ENCODE measurements at regions not wholly inside any gene's neighbourhood (a gene's known extent, or its start where the extent isn't known, plus 50 kb on each side); places are given as distances from the start of the nearest gene placed in this dataset.

- Histone ChIP-seq H3K9ac (ENCODE audit: low read length) (no peak overlapping the region), H3K9me3 (ENCODE audit: low read length) (no peaks in the 10 kb centered on the region), H3K9me2 (ENCODE audit: low read depth, low read length) (no peaks in the 10 kb centered on the region), H3K4me2 (ENCODE audit: low read length) (no peak overlapping the region), H3F3A (ENCODE audit: insufficient read depth, low read length) (no peaks in the 10 kb centered on the region), H3K36me3 (ENCODE audit: insufficient read depth, low read length) (no peaks in the 10 kb centered on the region), H3K27me3 (ENCODE audit: insufficient read depth, low read length) (no peaks in the 10 kb centered on the region), H3K27ac (ENCODE audit: low read depth, low read length, poor library complexity, severe bottlenecking) (no peak overlapping the region), H3K4me3 (ENCODE audit: low read depth, low read length, poor library complexity, severe bottlenecking) (no peak overlapping the region), H2AFZ (ENCODE audit: low read length) (no peak overlapping the region), H3K4me1 (ENCODE audit: insufficient read depth, low read length, severe bottlenecking) (no peaks in the 10 kb centered on the region), H4K20me1 (ENCODE audit: insufficient read depth, low read length) (no peaks in the 10 kb centered on the region), H3K79me2 (ENCODE audit: insufficient read depth, low read length) (no peaks in the 10 kb centered on the region)
- no peak for TF ChIP-seq EZH2 (IDR thresholded peaks at IDR 0.05; ENCODE audit: borderline replicate concordance, low read length)
- TF ChIP-seq, protein P1, sequence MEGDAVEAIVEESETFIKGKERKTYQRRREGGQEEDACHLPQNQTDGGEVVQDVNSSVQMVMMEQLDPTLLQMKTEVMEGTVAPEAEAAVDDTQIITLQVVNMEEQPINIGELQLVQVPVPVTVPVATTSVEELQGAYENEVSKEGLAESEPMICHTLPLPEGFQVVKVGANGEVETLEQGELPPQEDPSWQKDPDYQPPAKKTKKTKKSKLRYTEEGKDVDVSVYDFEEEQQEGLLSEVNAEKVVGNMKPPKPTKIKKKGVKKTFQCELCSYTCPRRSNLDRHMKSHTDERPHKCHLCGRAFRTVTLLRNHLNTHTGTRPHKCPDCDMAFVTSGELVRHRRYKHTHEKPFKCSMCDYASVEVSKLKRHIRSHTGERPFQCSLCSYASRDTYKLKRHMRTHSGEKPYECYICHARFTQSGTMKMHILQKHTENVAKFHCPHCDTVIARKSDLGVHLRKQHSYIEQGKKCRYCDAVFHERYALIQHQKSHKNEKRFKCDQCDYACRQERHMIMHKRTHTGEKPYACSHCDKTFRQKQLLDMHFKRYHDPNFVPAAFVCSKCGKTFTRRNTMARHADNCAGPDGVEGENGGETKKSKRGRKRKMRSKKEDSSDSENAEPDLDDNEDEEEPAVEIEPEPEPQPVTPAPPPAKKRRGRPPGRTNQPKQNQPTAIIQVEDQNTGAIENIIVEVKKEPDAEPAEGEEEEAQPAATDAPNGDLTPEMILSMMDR (IDR thresholded peaks at IDR 0.05; ENCODE audit: low read length): no peak
Measured at GRCh38 chr21:34192646-34193285, 119.4 kb downstream of the MRPS6 start.

- Histone ChIP-seq H4K20me1 (ENCODE audit: insufficient read depth, low read length) (no peaks in the 10 kb centered on the region), H3K27me3 (ENCODE audit: insufficient read depth, low read length) (no peaks in the 10 kb centered on the region), H3K4me3 (ENCODE audit: low read depth, low read length, poor library complexity, severe bottlenecking) (no peak overlapping the region), H3K9ac (ENCODE audit: low read length) (no peak overlapping the region), H3K9me3 (ENCODE audit: low read length) (no peaks in the 10 kb centered on the region), H3K4me1 (ENCODE audit: insufficient read depth, low read length, severe bottlenecking) (no peaks in the 10 kb centered on the region), H2AFZ (ENCODE audit: low read length) (no peak overlapping the region), H3K27ac (ENCODE audit: low read depth, low read length, poor library complexity, severe bottlenecking) (no peak overlapping the region), H3F3A (ENCODE audit: insufficient read depth, low read length) (no peaks in the 10 kb centered on the region), H3K79me2 (ENCODE audit: insufficient read depth, low read length) (no peaks in the 10 kb centered on the region), H3K9me2 (ENCODE audit: low read depth, low read length) (no peaks in the 10 kb centered on the region), H3K36me3 (ENCODE audit: insufficient read depth, low read length) (no peaks in the 10 kb centered on the region), H3K4me2 (ENCODE audit: low read length) (no peak overlapping the region)
- no peak for TF ChIP-seq EZH2 (IDR thresholded peaks at IDR 0.05; ENCODE audit: borderline replicate concordance, low read length)
Measured at GRCh38 chr21:34195335-34195734, 122.0 kb downstream of the MRPS6 start.

DNA sequence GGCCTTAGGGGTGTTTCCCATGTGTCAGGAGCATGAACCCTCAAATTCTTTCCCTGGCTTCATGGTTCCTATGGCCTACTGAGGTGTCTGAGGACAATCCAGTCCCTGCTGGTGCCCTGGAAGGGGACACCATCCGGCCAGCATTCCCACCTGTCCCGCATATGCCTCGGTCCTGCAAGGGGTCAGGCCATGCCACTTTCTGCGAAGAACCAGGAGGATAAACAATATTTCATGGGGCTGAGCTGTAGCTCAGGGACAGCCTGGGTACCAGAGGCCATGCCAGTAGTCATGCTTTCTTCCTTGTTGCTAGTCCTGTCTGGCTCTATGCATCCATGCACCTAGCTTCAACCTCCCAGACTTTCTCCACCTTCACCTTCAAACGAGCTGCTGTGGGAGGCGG, 123.6 kb downstream of the MRPS6 start:
- no peaks in the 10 kb centered on the region for H3K4me1 ChIP-seq (ENCODE audit: insufficient read depth, low read length, severe bottlenecking)
- no peaks in the 10 kb centered on the region for H3K9me3 ChIP-seq (ENCODE audit: low read length)
- H3K27ac ChIP-seq (ENCODE audit: low read depth, low read length, poor library complexity, severe bottlenecking): no peak overlapping the region
- no peaks in the 10 kb centered on the region for H3K79me2 ChIP-seq (ENCODE audit: insufficient read depth, low read length)
- no peaks in the 10 kb centered on the region for H3K36me3 ChIP-seq (ENCODE audit: insufficient read depth, low read length)
- no peaks in the 10 kb centered on the region for H4K20me1 ChIP-seq (ENCODE audit: insufficient read depth, low read length)
- H2AFZ ChIP-seq (ENCODE audit: low read length): no peak overlapping the region
- no peak overlapping the region for H3K4me2 ChIP-seq (ENCODE audit: low read length)
- TF ChIP-seq EZH2 (IDR thresholded peaks at IDR 0.05; ENCODE audit: borderline replicate concordance, low read length): no peak
- TF ChIP-seq, protein P1 (IDR thresholded peaks at IDR 0.05; ENCODE audit: low read length): no peak
- no peak overlapping the region for H3K9ac ChIP-seq (ENCODE audit: low read length)
- H3K4me3 ChIP-seq (ENCODE audit: low read depth, low read length, poor library complexity, severe bottlenecking): no peak overlapping the region
- no peaks in the 10 kb centered on the region for H3F3A ChIP-seq (ENCODE audit: insufficient read depth, low read length)
- no peaks in the 10 kb centered on the region for H3K27me3 ChIP-seq (ENCODE audit: insufficient read depth, low read length)
- no peaks in the 10 kb centered on the region for H3K9me2 ChIP-seq (ENCODE audit: low read depth, low read length)

GRCh38 chr21:34197561-34197960, 124.2 kb downstream of the MRPS6 start:
- Histone ChIP-seq H3K4me1 (ENCODE audit: insufficient read depth, low read length, severe bottlenecking) (no peaks in the 10 kb centered on the region), H4K20me1 (ENCODE audit: insufficient read depth, low read length) (no peaks in the 10 kb centered on the region), H3K9me2 (ENCODE audit: low read depth, low read length) (no peaks in the 10 kb centered on the region), H3K27ac (ENCODE audit: low read depth, low read length, poor library complexity, severe bottlenecking) (no peak overlapping the region), H3K4me2 (ENCODE audit: low read length) (no peak overlapping the region), H3K4me3 (ENCODE audit: low read depth, low read length, poor library complexity, severe bottlenecking) (no peak overlapping the region), H2AFZ (ENCODE audit: low read length) (no peak overlapping the region), H3K27me3 (ENCODE audit: insufficient read depth, low read length) (no peaks in the 10 kb centered on the region), H3K9me3 (ENCODE audit: low read length) (no peaks in the 10 kb centered on the region), H3K36me3 (ENCODE audit: insufficient read depth, low read length) (no peaks in the 10 kb centered on the region), H3K79me2 (ENCODE audit: insufficient read depth, low read length) (no peaks in the 10 kb centered on the region), H3F3A (ENCODE audit: insufficient read depth, low read length) (no peaks in the 10 kb centered on the region), H3K9ac (ENCODE audit: low read length) (no peak overlapping the region)
- no peak for TF ChIP-seq EZH2 (IDR thresholded peaks at IDR 0.05; ENCODE audit: borderline replicate concordance, low read length)
- TF ChIP-seq, protein P1 (IDR thresholded peaks at IDR 0.05; ENCODE audit: low read length): no peak
